Spleen (tissue), 11 donors: ENCODE measurements at regions not wholly inside any gene's neighbourhood (a gene's known extent, or its start where the extent isn't known, plus 50 kb on each side); places are given as distances from the start of the nearest gene placed in this dataset.
"Not testable (repeated sequence)": the region's sequence is repeated elsewhere in the genome, so short reads cannot be mapped to it uniquely, and the experiment has no call there.

ENCODE experiments used
- DNase-seq: peaks from one replicate; pipeline ENCODE4 v3.0.0-alpha.2; 2020
- H3K27ac ChIP-seq, 8 donors: fragments of 200-600 bp; sonication (generic) in 7 of 8; 1 replicate in 4 of 8; 2 replicates in 4 of 8; pipeline versions ENCODE4 v1.5.0 to v1.8.0; 2016 to 2021; ENCODE audit warnings: inconsistent platforms in 4 of 8, mild to moderate bottlenecking in 4 of 8, moderate library complexity in 1 of 8
- H3K27me3 ChIP-seq, 7 donors: fragments of 200-600 bp; sonication (generic) in 6 of 7; replicated peaks in 1 of 7; 1 replicate in 4 of 7; 2 replicates in 3 of 7; pipeline versions ENCODE4 v1.5.0 to v1.8.0; 2016 to 2021; ENCODE audit warnings: inconsistent platforms in 3 of 7, mild to moderate bottlenecking in 1 of 7
- H3K36me3 ChIP-seq, 6 donors: fragments of 200-600 bp; sonication (generic) in 5 of 6; 1 replicate in 4 of 6; 2 replicates in 2 of 6; pipeline versions ENCODE4 v1.5.0 to v1.8.0; 2016 to 2021; ENCODE audit warnings: inconsistent platforms in 2 of 6
- H3K4me1 ChIP-seq, 6 donors: fragments of 200-600 bp; sonication (generic) in 5 of 6; 1 replicate in 3 of 6; 2 replicates in 3 of 6; pipeline versions ENCODE4 v1.5.0 to v1.8.0; 2016 to 2021; ENCODE audit warnings: inconsistent platforms in 3 of 6
- H3K4me3 ChIP-seq, 8 donors: fragments of 200-600 bp; sonication (generic) in 7 of 8; 1 replicate in 4 of 8; 2 replicates in 4 of 8; pipeline versions ENCODE4 v1.5.0 to v1.8.0; 2016 to 2021; ENCODE audit warnings: inconsistent platforms in 4 of 8, mild to moderate bottlenecking in 4 of 8, moderate library complexity in 2 of 8
- H3K9me3 ChIP-seq, 8 donors: fragments of 200-600 bp; sonication (generic) in 7 of 8; 1 replicate in 4 of 8; 2 replicates in 4 of 8; pipeline versions ENCODE4 v1.5.0 to v1.8.0; 2016 to 2021; ENCODE audit warnings: inconsistent platforms in 4 of 8
- POLR2A ChIP-seq, 3 donors: fragments of 450-650 bp; IDR thresholded peaks; one replicate each; pipeline ENCODE4 v1.5.1; 2017; ENCODE audit warnings: antibody characterized with exemption in 3 of 3, mild to moderate bottlenecking in 1 of 3
- POLR2AphosphoS5 ChIP-seq, 3 donors: sonication (generic); formaldehyde crosslinking; IDR thresholded peaks; one replicate each; pipeline ENCODE4 v1.5.1; 2017; ENCODE audit warnings: antibody characterized with exemption in 3 of 3
- WGBS, 5 donors: extraction: QIAGEN DNeasy Blood & Tissue Kit in 3 of 5; methylation state at CpG; one replicate each; pipeline versions ENCODE4 v1.1.5 to v1.1.7; 2013 to 2018; 5-methylcytosine and 5-hydroxymethylcytosine counted together
- intact Hi-C: fragments of 100-400 bp; cut with DNase I; formaldehyde crosslinking; loops from one replicate; pipeline ENCODE4 v1.15.0; 2023; ENCODE audit warnings: low total_unique reads
- TF ChIP-seq, protein P1 (sequence below), 11 experiments: fragments of 200-600 bp in 7 of 11; fragments of 450-650 bp in 4 of 11; sonication (generic) in 4 of 11; IDR thresholded peaks in 8 of 11; conservative IDR thresholded peaks in 3 of 11; 1 replicate in 7 of 11; 2 replicates in 4 of 11; pipeline versions ENCODE4 v1.4.0 to v1.8.0; 2016 to 2021; ENCODE audit warnings: antibody characterized with exemption in 11 of 11, inconsistent platforms in 4 of 11, mild to moderate bottlenecking in 1 of 11
- donor health status: healthy with polysubstance abuse.
- donor health status: DM: no; HTN: no; CAD: no; lungs with moderate emphysema.
- donor health status: DM: no; HTN: no; CAD: no.
- donor health status: Bipolar disorder and iron deficiency.
- donor health status: healthy.
- donor health status: DM: no; HTN: no; CAD: no.
- donor health status: DM: yes; HTN: yes; CAD: no.

DNA sequence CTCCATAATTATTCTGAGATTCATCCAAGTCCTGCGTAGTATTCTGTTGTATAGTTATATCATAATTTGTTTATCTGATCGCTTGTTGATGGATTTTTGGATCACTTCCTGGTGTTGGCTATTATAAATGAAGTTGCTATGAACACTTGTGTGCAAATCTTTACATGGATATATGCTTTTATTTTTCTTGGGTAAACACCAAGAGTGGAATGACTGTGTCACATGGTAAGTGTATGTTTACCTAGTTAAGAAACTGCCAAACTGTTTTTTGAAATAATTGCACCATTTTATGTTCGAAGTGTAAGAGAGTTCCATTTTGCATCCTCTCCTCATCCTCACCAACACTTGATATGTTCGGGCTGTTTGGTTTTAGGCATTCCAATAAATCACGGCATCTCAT lies 360.4 kb upstream of the FRG2C start:
- no peak for DNase-seq
- Histone ChIP-seq H3K4me1 (peaks cover 0 to 4% (median 0%) of the 10 kb centered on the region in 6 donors), H3K4me3 (no peak overlapping the region), H3K36me3 (no peaks in the 10 kb centered on the region), H3K27ac (no peak overlapping the region), H3K27me3 (peaks cover 0 to 4% (median 0%) of the 10 kb centered on the region in 7 donors), H3K9me3 (peaks cover 0 to 4% (median 0%) of the 10 kb centered on the region in 8 donors)
- 85 to 93% (median 92%) methylated on average over 5 of the region's 5 CpGs for WGBS, 5 donors
- intact Hi-C loops: no loop called here
- TF ChIP-seq POLR2AphosphoS5 (IDR thresholded peaks at IDR 0.05) (no peak), POLR2A (IDR thresholded peaks at IDR 0.05) (no peak)
- TF ChIP-seq, protein P1, sequence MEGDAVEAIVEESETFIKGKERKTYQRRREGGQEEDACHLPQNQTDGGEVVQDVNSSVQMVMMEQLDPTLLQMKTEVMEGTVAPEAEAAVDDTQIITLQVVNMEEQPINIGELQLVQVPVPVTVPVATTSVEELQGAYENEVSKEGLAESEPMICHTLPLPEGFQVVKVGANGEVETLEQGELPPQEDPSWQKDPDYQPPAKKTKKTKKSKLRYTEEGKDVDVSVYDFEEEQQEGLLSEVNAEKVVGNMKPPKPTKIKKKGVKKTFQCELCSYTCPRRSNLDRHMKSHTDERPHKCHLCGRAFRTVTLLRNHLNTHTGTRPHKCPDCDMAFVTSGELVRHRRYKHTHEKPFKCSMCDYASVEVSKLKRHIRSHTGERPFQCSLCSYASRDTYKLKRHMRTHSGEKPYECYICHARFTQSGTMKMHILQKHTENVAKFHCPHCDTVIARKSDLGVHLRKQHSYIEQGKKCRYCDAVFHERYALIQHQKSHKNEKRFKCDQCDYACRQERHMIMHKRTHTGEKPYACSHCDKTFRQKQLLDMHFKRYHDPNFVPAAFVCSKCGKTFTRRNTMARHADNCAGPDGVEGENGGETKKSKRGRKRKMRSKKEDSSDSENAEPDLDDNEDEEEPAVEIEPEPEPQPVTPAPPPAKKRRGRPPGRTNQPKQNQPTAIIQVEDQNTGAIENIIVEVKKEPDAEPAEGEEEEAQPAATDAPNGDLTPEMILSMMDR (IDR thresholded peaks at IDR 0.05 in 8 of 11, conservative IDR thresholded peaks at IDR 0.05 in 3 of 11): no peak

DNA sequence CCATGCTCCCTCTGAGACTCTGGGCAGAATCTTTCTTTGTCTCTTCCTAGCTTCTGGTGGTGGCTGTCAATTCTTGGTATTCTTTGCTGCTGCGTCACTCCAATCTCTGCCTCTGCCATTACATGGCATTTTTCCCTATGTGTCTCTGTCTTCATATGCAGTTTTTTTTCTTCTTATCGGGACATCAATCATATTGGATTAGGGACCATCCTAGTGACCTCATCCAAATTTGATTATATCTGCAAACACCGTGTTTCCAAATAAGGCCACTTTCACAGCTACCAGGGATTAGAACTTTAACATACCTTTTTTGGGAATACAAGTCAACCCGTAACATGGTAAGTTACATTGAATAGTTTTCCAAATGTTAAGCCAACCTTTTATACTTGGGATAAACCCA lies 358.2 kb upstream of the FRG2C start:
- H3K36me3 ChIP-seq: no peaks in the 10 kb centered on the region
- no peaks in the 10 kb centered on the region for H3K9me3 ChIP-seq
- intact Hi-C loops: no loop called here
- TF ChIP-seq POLR2AphosphoS5 (IDR thresholded peaks at IDR 0.05): no peak
- no peak for TF ChIP-seq POLR2A (IDR thresholded peaks at IDR 0.05)
- TF ChIP-seq, protein P1 (IDR thresholded peaks at IDR 0.05 in 8 of 11, conservative IDR thresholded peaks at IDR 0.05 in 3 of 11): no peak
- no peak overlapping the region for H3K4me3 ChIP-seq
- peaks cover 0 to 4% (median 0%) of the 10 kb centered on the region in 7 donors for H3K27me3 ChIP-seq
- H3K4me1 ChIP-seq: peaks cover 0 to 4% (median 0%) of the 10 kb centered on the region in 6 donors
- DNase-seq: no peak
- no peak overlapping the region for H3K27ac ChIP-seq
- 94 to 98% (median 97%) methylated on average over 4 of the region's 4 CpGs for WGBS, 5 donors

- intact Hi-C loops, H3K4me1 ChIP-seq, H3K27me3 ChIP-seq, H3K9me3 ChIP-seq, DNase-seq, H3K4me3 ChIP-seq, H3K36me3 ChIP-seq, H3K27ac ChIP-seq: not testable (repeated sequence)
- 90 to 98% (median 93%) methylated on average over 3 of the region's 3 CpGs for WGBS, 5 donors
Measured at GRCh38 chr3:75311306-75311705, 352.8 kb upstream of the FRG2C start.

DNA sequence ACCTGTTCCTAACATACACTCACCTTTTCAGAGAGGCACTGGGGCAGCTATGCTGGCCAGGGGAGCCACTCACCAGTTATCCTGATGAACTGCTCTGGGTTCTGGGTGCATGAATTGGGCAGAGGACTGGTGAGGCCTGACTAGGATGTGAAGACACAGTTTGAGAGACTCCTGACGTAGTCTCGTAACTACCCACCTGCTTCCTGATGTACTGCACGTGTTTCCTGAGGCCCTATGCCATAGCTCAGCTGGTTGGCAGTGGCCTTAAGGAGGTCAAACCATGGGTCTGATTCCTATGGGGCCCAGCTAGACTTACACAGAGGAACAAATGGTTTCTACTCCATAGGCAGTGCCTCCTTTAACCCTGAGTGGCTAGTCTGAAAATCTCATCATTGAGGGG lies 351.7 kb upstream of the FRG2C start:
- H3K36me3 ChIP-seq, H3K27ac ChIP-seq, H3K27me3 ChIP-seq, H3K4me3 ChIP-seq, H3K9me3 ChIP-seq, H3K4me1 ChIP-seq, DNase-seq, intact Hi-C loops: not testable (repeated sequence)
- 29 to 48% (median 39%) methylated on average over 3 of the region's 3 CpGs for WGBS, 5 donors

- H3K27ac ChIP-seq, H3K4me1 ChIP-seq, intact Hi-C loops, H3K4me3 ChIP-seq, H3K9me3 ChIP-seq, H3K36me3 ChIP-seq, DNase-seq, H3K27me3 ChIP-seq: not testable (repeated sequence)
- WGBS, 5 donors: 64 to 77% (median 72%) methylated on average over 1 of the region's 1 CpG
Measured at GRCh38 chr3:75319776-75320175, 344.4 kb upstream of the FRG2C start.

- intact Hi-C loops: no loop called here
- H3K27me3 ChIP-seq: peaks cover 0 to 2% (median 0%) of the 10 kb centered on the region in 7 donors
- H3K36me3 ChIP-seq: no peaks in the 10 kb centered on the region
- no peak for TF ChIP-seq POLR2AphosphoS5 (IDR thresholded peaks at IDR 0.05)
- TF ChIP-seq, protein P1 (IDR thresholded peaks at IDR 0.05 in 8 of 11, conservative IDR thresholded peaks at IDR 0.05 in 3 of 11): no peak
- no peak for TF ChIP-seq POLR2A (IDR thresholded peaks at IDR 0.05)
- DNase-seq: no peak
- WGBS, 5 donors: 75 to 91% (median 84%) methylated on average over 4 of the region's 4 CpGs
- no peak overlapping the region for H3K4me3 ChIP-seq
- H3K4me1 ChIP-seq: no peaks in the 10 kb centered on the region
- H3K27ac ChIP-seq: no peak overlapping the region
- no peaks in the 10 kb centered on the region for H3K9me3 ChIP-seq
Measured at GRCh38 chr3:75320369-75320768, 343.8 kb upstream of the FRG2C start.
